ENCODE measurements at regions not wholly inside any gene's neighbourhood (a gene's known extent, or its start where the extent isn't known, plus 50 kb on each side); places are given as distances from the start of the nearest gene placed in this dataset.

DNA sequence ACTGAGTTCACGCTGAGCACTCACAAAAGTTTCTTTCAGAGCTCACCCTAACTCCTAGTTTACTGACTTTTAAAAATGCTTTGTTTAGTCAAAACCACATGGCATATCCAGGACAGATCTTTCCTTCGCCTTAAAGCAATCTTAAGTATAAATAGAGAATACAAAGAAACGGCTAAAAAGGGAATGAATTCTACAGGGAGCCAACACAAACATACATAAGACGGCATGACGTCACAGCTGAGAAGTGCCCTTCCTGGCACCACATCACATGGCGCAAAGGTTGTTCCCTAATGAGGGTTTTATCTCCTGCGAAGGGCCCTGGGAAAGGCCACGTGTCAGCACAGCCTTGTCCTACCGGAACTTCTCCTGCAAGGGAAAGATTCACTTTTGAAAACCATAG, 141.3 kb downstream of the IRX1 start:
- no peak for DNase-seq

- DNase-seq = no peak
These were observed 143.3 kb downstream of the IRX1 start for GRCh38 chr5:3738919-3739318.

- DNase-seq = no peak
These were observed 145.1 kb downstream of the IRX1 start for GRCh38 chr5:3740546-3741373.

- DNase-seq = no peak
These were observed 145.7 kb downstream of the IRX1 start for GRCh38 chr5:3741374-3741770.

GRCh38 chr5:3742750-3743149, 147.1 kb downstream of the IRX1 start:
- no peak for DNase-seq

DNA sequence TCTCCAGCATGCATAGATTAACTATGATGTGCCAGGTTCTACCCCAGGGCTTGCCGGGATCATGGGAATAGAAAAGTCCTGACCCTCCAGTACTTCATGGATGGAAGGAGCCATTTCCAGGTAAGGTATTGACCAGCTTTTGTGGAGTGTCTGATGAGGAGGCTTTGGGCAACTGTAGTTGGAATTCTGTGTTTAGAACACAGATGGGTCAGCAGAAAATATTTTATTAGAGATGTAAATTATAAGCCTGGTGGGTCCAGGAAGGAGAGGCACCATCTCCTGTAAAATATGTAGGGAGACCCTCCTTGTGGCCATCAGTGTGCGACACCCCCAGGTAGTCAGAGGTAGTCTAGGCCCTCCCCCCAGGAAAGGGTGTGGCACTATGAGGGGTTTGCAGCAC, 156.2 kb downstream of the IRX1 start:
- no peak for DNase-seq

GRCh38 chr5:3778000-3778550, 182.4 kb downstream of the IRX1 start:
- DNase-seq = no peak

- no peak for DNase-seq
These were observed 183.3 kb downstream of the IRX1 start for GRCh38 chr5:3778945-3779344.

DNA sequence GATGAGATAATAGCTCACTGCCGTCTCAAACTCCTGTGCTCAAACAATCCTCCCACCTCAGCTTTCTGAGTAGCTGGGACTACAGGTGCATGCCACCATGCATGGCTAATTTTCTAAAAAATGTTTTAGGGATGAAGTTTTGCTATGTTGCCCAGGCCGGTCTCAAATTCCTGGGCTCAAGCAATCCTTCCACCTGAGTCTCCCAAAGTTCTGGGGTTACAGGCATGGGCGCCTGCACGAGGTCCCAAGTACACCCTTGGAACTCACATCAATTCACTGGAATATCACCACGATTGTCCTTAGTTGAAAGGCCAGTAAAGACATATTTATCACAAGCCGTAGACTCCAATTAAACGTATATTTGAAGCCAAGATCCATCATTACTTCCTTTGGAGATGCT, 184.6 kb downstream of the IRX1 start:
- no peak for DNase-seq

- no peak for DNase-seq
These were observed 185.3 kb downstream of the IRX1 start for GRCh38 chr5:3780907-3781306.

DNA sequence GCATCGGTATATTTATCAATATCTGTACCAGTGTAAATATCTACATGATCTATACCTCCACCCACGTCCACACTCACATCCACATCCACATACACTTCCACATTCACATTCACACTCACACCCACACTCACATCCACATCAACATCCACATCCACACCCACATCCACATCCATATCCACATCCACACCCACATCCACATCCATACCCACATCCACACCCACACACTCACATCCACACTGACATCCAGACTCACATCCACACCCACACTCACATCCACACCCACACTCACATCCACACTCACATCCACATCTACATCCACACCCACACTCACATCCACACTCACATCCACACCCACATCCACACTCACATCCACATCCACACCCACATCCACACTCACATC, 189.2 kb downstream of the IRX1 start:
- DNase-seq = no peak

- no peak for DNase-seq
These were observed 190.5 kb downstream of the IRX1 start for GRCh38 chr5:3786165-3786564.

GRCh38 chr5:3786891-3787430, 191.3 kb downstream of the IRX1 start:
- no peak for DNase-seq

GRCh38 chr5:3787604-3788003, 192.0 kb downstream of the IRX1 start:
- DNase-seq = no peak

DNA sequence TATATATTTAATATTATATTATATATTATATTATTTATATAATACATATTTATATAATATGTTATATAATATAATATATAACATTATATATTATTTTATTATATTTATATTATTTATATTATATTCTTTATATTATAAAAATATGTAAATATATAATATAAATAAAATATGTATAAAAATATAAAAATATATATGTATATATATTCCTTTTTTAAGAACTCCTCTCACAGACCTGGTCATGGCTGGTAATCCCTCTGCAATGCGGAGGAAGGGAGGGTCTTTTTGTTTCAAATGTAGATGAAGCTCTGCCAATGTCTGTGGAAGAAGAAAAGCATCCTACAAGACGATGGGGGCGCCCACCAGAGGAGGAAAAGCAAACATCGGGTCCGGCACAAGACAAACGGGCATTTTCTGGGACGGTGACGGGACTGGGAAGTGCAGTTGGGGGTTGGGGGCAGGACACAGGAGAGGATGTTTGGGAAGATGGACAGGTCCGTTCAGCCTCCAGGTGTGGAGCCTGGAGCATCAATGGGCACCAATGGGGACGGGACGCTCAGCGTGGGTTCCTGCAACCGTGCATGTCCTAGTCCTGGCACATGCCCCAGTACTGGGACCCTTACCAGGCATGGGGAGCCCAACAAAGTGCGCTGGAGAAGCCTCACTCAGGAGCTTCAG, 194.0 kb downstream of the IRX1 start:
- no peak for DNase-seq

- no peak for DNase-seq
These were observed 197.5 kb downstream of the IRX1 start for GRCh38 chr5:3793162-3793561.

- no peak for DNase-seq
These were observed 199.0 kb downstream of the IRX1 start for GRCh38 chr5:3794611-3795010.

GRCh38 chr5:3796736-3797135, 201.1 kb downstream of the IRX1 start:
- DNase-seq = no peak

- DNase-seq = no peak
These were observed 206.3 kb downstream of the IRX1 start for GRCh38 chr5:3801967-3802366.

DNA sequence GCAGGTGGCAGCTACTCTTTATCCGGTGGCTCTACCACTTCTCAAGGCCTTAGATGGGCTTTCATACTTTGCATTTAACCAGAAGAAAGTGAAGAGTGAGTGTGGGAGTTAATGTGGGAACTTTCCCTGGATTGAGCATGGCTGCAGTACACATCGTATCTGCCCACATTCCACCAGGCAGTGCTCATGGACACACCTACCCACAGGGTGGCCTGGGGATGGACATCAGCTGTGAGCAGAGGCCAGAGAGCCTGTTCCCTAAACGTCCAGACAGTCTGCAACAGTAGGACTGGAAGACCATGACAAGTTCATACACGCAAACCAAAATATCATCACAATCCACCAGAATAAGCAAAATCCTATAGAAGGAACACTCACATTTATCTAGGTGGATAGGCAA, 213.8 kb downstream of the IRX1 start:
- DNase-seq = no peak

- no peak for DNase-seq
These were observed 215.5 kb downstream of the IRX1 start for GRCh38 chr5:3811116-3811515.

- DNase-seq = no peak
These were observed 223.0 kb downstream of the IRX1 start for GRCh38 chr5:3818624-3819023.

GRCh38 chr5:3825531-3826451, 230.2 kb downstream of the IRX1 start:
- no peak for DNase-seq

Measured in left hindlimb (tissue), 1 donor.